SK-N-SH (cell line): ENCODE measurements at regions not wholly inside any gene's neighbourhood (a gene's known extent, or its start where the extent isn't known, plus 50 kb on each side); places are given as distances from the start of the nearest gene placed in this dataset.

ENCODE experiments used
- CTCF ChIA-PET: fragments of 300-600, 350-600 bp; formaldehyde crosslinking; extraction: SDS; loops from one replicate; lab custom pipeline; 2021; lab: Yijun Ruan, JAX
- POLR2A ChIA-PET: fragments of 350-600 bp; sonication (Branson Sonifier 250); formaldehyde crosslinking; extraction: SDS; loops from one replicate; lab custom pipeline; 2020; ENCODE audit warnings: antibody characterized with exemption, inconsistent platforms; lab: Yijun Ruan, JAX
- DNase-seq: peaks from one replicate; pipeline ENCODE4 v3.0.0; 2012
- H2AFZ ChIP-seq: fragments of 200-600 bp; sonication (generic); 2 replicates; pipeline ENCODE4 v1.8.1; 2016; ENCODE audit warnings: antibody characterized with exemption, mild to moderate bottlenecking, low read depth
- H3F3A ChIP-seq: fragments of 200-600 bp; sonication (generic); replicated peaks from 2 replicates; pipeline ENCODE3; 2016; ENCODE audit warnings: antibody characterized with exemption, mild to moderate bottlenecking; ENCODE audit not compliant: insufficient read depth
- H3K27ac ChIP-seq, 2 experiments: fragments of 200-500 bp in 1 of 2; fragments of 200-600 bp in 1 of 2; sonication (Bioruptor generic) in 1 of 2; sonication (generic), shearing (Covaris generic) in 1 of 2; 2 replicates each; pipeline versions ENCODE4 v1.5.1 to v1.6.1; 2014 to 2016; ENCODE audit warnings: low read depth in 2 of 2, inconsistent platforms in 1 of 2, low read length in 1 of 2, mild to moderate bottlenecking in 1 of 2, mixed read lengths in 1 of 2
- H3K27me3 ChIP-seq: fragments of 200-600 bp; sonication (generic), shearing (Covaris generic); 2 replicates; pipeline ENCODE4 v1.6.1; 2016; ENCODE audit warnings: mixed run types; ENCODE audit not compliant: insufficient read depth
- H3K36me3 ChIP-seq, 2 experiments: fragments of 200-500 bp in 1 of 2; fragments of 200-600 bp in 1 of 2; sonication (Bioruptor generic) in 1 of 2; sonication (generic) in 1 of 2; replicated peaks in 1 of 2; 2 replicates each; pipeline versions ENCODE3 to v1.5.1; 2014 to 2016; ENCODE audit warnings: low read length in 1 of 2, mild to moderate bottlenecking in 1 of 2; ENCODE audit not compliant: insufficient read depth in 2 of 2, control insufficient read depth in 1 of 2
- H3K4me1 ChIP-seq, 2 experiments: fragments of 200-500 bp in 1 of 2; fragments of 200-600 bp in 1 of 2; sonication (Bioruptor generic) in 1 of 2; sonication (generic), shearing (Covaris generic) in 1 of 2; 2 replicates each; pipeline versions ENCODE4 v1.5.1 to v1.6.1; 2014 to 2016; ENCODE audit warnings: low read depth in 1 of 2, low read length in 1 of 2, mixed run types in 1 of 2; ENCODE audit not compliant: insufficient read depth in 2 of 2, control insufficient read depth in 1 of 2
- H3K4me2 ChIP-seq: fragments of 200-600 bp; sonication (generic), shearing (Covaris generic); 2 replicates; pipeline ENCODE4 v1.6.1; 2017; ENCODE audit warnings: mixed run types
- H3K4me3 ChIP-seq, 2 experiments: fragments of 200-500 bp in 1 of 2; fragments of 200-600 bp in 1 of 2; sonication (Bioruptor generic) in 1 of 2; sonication (generic), shearing (Covaris generic) in 1 of 2; 2 replicates each; pipeline versions ENCODE4 v1.5.1 to v1.8.1; 2014 to 2016; ENCODE audit warnings: low read depth in 2 of 2, inconsistent platforms in 1 of 2, low read length in 1 of 2, mild to moderate bottlenecking in 1 of 2, mixed read lengths in 1 of 2, moderate library complexity in 1 of 2
- H3K79me2 ChIP-seq: fragments of 200-600 bp; sonication (generic); 2 replicates; pipeline ENCODE4 v1.8.1; 2017; ENCODE audit warnings: mild to moderate bottlenecking; ENCODE audit not compliant: insufficient read depth
- H3K9ac ChIP-seq: fragments of 200-600 bp; sonication (generic); 2 replicates; pipeline ENCODE4 v1.6.1; 2017; ENCODE audit warnings: mixed run types
- H3K9me2 ChIP-seq: fragments of 200-600 bp; sonication (generic); 2 replicates; pipeline ENCODE4 v1.6.1; 2017; ENCODE audit warnings: mixed run types
- H3K9me3 ChIP-seq: fragments of 200-600 bp; sonication (generic); 2 replicates; pipeline ENCODE4 v1.6.1; 2017; ENCODE audit warnings: mixed run types, mild to moderate bottlenecking, moderate library complexity
- H4K20me1 ChIP-seq: fragments of 200-600 bp; sonication (generic); 2 replicates; pipeline ENCODE4 v1.6.1; 2017; ENCODE audit warnings: mild to moderate bottlenecking, mixed run types; ENCODE audit not compliant: insufficient read depth
- ELF1 ChIP-seq: IDR thresholded peaks from 2 replicates; pipeline ENCODE4 v1.4.0; 2012
- EP300 ChIP-seq, 2 experiments: IDR thresholded peaks; 2 replicates each; pipeline versions ENCODE4 v1.4.0 to v1.6.1; 2012; ENCODE audit warnings: borderline replicate concordance in 1 of 2, low read depth in 1 of 2, low read length in 1 of 2
- FOSL2 ChIP-seq: IDR thresholded peaks from 2 replicates; pipeline ENCODE4 v1.4.0; 2012; ENCODE audit warnings: low read depth, mild to moderate bottlenecking, moderate library complexity, borderline replicate concordance
- FOXJ3 ChIP-seq: sonication (generic); formaldehyde crosslinking; IDR thresholded peaks from 2 replicates; pipeline ENCODE4 v1.5.1; 2020; ENCODE audit warnings: mild to moderate bottlenecking, missing genetic modification reagents
- MXI1 ChIP-seq: IDR thresholded peaks from 2 replicates; pipeline ENCODE4 v1.6.1; 2012; ENCODE audit warnings: mild to moderate bottlenecking, low read depth, low read length, improper control_type of control experiment
- NFIC ChIP-seq: IDR thresholded peaks from 2 replicates; pipeline ENCODE4 v1.4.0; 2012; ENCODE audit warnings: borderline replicate concordance
- PBX3 ChIP-seq: IDR thresholded peaks from 2 replicates; pipeline ENCODE4; 2012
- RXRA ChIP-seq: IDR thresholded peaks from 2 replicates; pipeline ENCODE4 v1.4.0; 2012; ENCODE audit warnings: low read depth, mild to moderate bottlenecking, borderline replicate concordance
- TAF1 ChIP-seq: IDR thresholded peaks from 2 replicates; pipeline ENCODE4 v1.6.1; 2012; ENCODE audit warnings: low read depth, mild to moderate bottlenecking, low read length, moderate library complexity, borderline replicate concordance
- TEAD4 ChIP-seq: IDR thresholded peaks from 2 replicates; pipeline ENCODE4 v1.4.0; 2012; ENCODE audit warnings: mild to moderate bottlenecking, borderline replicate concordance; ENCODE audit not compliant: insufficient read depth
- USF1 ChIP-seq: IDR thresholded peaks from 2 replicates; pipeline ENCODE4 v1.4.0; 2012; ENCODE audit warnings: low read depth, borderline replicate concordance
- WGBS: methylation state at CpG from one replicate; pipeline ENCODE4 v1.1.6; 2017; ENCODE audit warnings: low lambda C conversion rate; 5-methylcytosine and 5-hydroxymethylcytosine counted together

GRCh38 chr15:62269504-62269903 is 104.4 kb upstream of the C2CD4B start (continued):
- no peak for TF ChIP-seq USF1
- no peak for TF ChIP-seq MXI1

GRCh38 chr15:62270216-62270921 is 105.3 kb upstream of the C2CD4B start:
- CTCF ChIA-PET, result interaction anchor here (0.6 to 1.0 kb wide), 2 partner anchors 30 to 74 kb away, joined by 3 to 4 read pairs; no protein-coding TSS in a partner anchor
- H3K27ac ChIP-seq, result no peak overlapping the region

GRCh38 chr15:62272290-62272689 is 107.2 kb upstream of the C2CD4B start:
- H3K9me2 ChIP-seq, result no peaks in the 10 kb centered on the region
- no peaks in the 10 kb centered on the region for H3K79me2 ChIP-seq
- no peaks in the 10 kb centered on the region for H3F3A ChIP-seq
- no peak overlapping the region for H3K27ac ChIP-seq
- DNase-seq, result no peak
- H3K9ac ChIP-seq, result no peak overlapping the region
- TF ChIP-seq ELF1 (no peak), TAF1 (no peak), FOXJ3 (CRISPR knock-in tag) (no peak), PBX3 (no peak), FOSL2 (no peak), RXRA (no peak), USF1 (no peak), TEAD4 (no peak), MXI1 (no peak), NFIC (no peak)
- no peak overlapping the region for H3K4me3 ChIP-seq
- H3K4me2 ChIP-seq, result no peak overlapping the region
- H3K36me3 ChIP-seq, result no peaks in the 10 kb centered on the region
- no peaks in the 10 kb centered on the region for H4K20me1 ChIP-seq
- peaks cover 16% of the 10 kb centered on the region; the same call in 1 of the 2 replicates for H3K9me3 ChIP-seq
- H2AFZ ChIP-seq, result no peak overlapping the region
- no peaks in the 10 kb centered on the region for H3K27me3 ChIP-seq
- ChIA-PET CTCF (no interaction called here), POLR2A (no interaction called here)
- no peaks in the 10 kb centered on the region for H3K4me1 ChIP-seq
- WGBS, result 53% methylated on average over 1 of the region's 1 CpG

More at GRCh38 chr15:62270216-62270921, 105.3 kb upstream of the C2CD4B start:
- no peaks in the 10 kb centered on the region for H3K79me2 ChIP-seq
- peaks cover 16% of the 10 kb centered on the region; the same call in 1 of the 2 replicates for H3K9me3 ChIP-seq
- no peak overlapping the region for H3K9ac ChIP-seq
- no peak for DNase-seq
- H4K20me1 ChIP-seq, result no peaks in the 10 kb centered on the region
- H3K4me2 ChIP-seq, result no peak overlapping the region
- H3K4me1 ChIP-seq, result no peaks in the 10 kb centered on the region
- no peak overlapping the region for H2AFZ ChIP-seq
- no peaks in the 10 kb centered on the region for H3K27me3 ChIP-seq
- POLR2A ChIA-PET, result no interaction called here
- WGBS, result 31% methylated on average over 10 of the region's 10 CpGs
- no peak overlapping the region for H3K4me3 ChIP-seq
- H3K9me2 ChIP-seq, result no peaks in the 10 kb centered on the region
- H3F3A ChIP-seq, result no peaks in the 10 kb centered on the region
- H3K36me3 ChIP-seq, result no peaks in the 10 kb centered on the region
- TF ChIP-seq EP300 (IDR thresholded peaks at IDR 0.05; ENCODE audit: borderline replicate concordance in 1 of 2, low read depth in 1 of 2, low read length in 1 of 2), result no peak
